ENCODE measurements at regions not wholly inside any gene's neighbourhood (a gene's known extent, or its start where the extent isn't known, plus 50 kb on each side); places are given as distances from the start of the nearest gene placed in this dataset.

GRCh38 chr15:62346168-62346567, 181.1 kb upstream of the C2CD4B start:
- TF ChIP-seq CTCF (conservative IDR thresholded peaks at IDR 0.05) (no peak), EZH2 (IDR thresholded peaks at IDR 0.05; ENCODE audit: low read depth) (no peak)
